Ascending aorta (tissue), 2 donors: ENCODE measurements at regions not wholly inside any gene's neighbourhood (a gene's known extent, or its start where the extent isn't known, plus 50 kb on each side); places are given as distances from the start of the nearest gene placed in this dataset.
"Not testable (repeated sequence)": the region's sequence is repeated elsewhere in the genome, so short reads cannot be mapped to it uniquely, and the experiment has no call there.

ENCODE experiments used
- DNase-seq, 2 donors: peaks; one replicate each; pipeline ENCODE4 v3.0.0-alpha.2; 2019; ENCODE audit warnings: low spot score in 2 of 2
- H3K27ac ChIP-seq, 2 donors: fragments of 200-600 bp; sonication (generic); one replicate each; pipeline ENCODE4 v1.5.1; 2016 to 2017; ENCODE audit warnings: mild to moderate bottlenecking in 1 of 2
- H3K27me3 ChIP-seq: fragments of 200-600 bp; sonication (generic); one replicate; pipeline ENCODE4 v1.5.1; 2017
- H3K36me3 ChIP-seq, 2 donors: fragments of 200-600 bp; sonication (generic); one replicate each; pipeline ENCODE4 v1.5.1; 2016
- H3K4me1 ChIP-seq, 2 donors: fragments of 200-600 bp; sonication (generic); one replicate each; pipeline ENCODE4 v1.5.1; 2016 to 2017; ENCODE audit warnings: mild to moderate bottlenecking in 1 of 2
- H3K4me3 ChIP-seq, 2 donors: fragments of 200-600 bp; sonication (generic); one replicate each; pipeline ENCODE4 v1.5.1; 2016 to 2017; ENCODE audit warnings: mild to moderate bottlenecking in 1 of 2
- H3K9me3 ChIP-seq, 2 donors: fragments of 200-600 bp; sonication (generic); one replicate each; pipeline ENCODE4 v1.5.1; 2016
- intact Hi-C: fragments of 100-400 bp; cut with DNase I; formaldehyde crosslinking; loops from one replicate; pipeline ENCODE4 v1.15.1; 2023
- TF ChIP-seq, protein P1 (sequence below), 3 experiments: fragments of 200-600 bp in 2 of 3; fragments of 450-650 bp in 1 of 3; sonication (generic) in 2 of 3; IDR thresholded peaks; one replicate each; pipeline ENCODE4 v1.5.1; 2016 to 2019; ENCODE audit warnings: antibody characterized with exemption in 3 of 3, mild to moderate bottlenecking in 1 of 3, moderate library complexity in 1 of 3

DNA sequence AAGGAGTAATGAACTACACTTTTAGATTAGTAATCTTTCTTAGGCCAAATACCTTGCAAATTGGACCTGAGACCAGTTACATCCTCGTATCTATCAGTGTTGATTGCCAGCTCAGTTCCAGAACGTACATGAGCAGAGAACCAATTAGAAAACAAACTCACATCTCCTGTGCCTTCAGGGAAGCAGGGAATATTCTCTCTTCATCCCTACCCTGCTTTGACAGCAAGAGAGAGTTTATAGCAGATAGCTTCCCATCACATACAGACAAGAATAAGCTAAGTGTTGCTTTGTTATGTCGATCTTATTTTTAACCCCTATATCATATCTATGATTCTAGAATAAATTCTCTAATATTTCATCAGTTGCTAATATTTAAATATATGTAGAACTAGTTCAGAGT is 181.8 kb downstream of the DSC3 start:
- no peak overlapping the region for H3K27ac ChIP-seq
- H3K4me1 ChIP-seq, result no peaks in the 10 kb centered on the region
- no peak for DNase-seq
- no peaks in the 10 kb centered on the region for H3K27me3 ChIP-seq
- no peaks in the 10 kb centered on the region for H3K36me3 ChIP-seq
- H3K9me3 ChIP-seq, result no peaks in the 10 kb centered on the region
- H3K4me3 ChIP-seq, result no peak overlapping the region
- TF ChIP-seq, protein P1, sequence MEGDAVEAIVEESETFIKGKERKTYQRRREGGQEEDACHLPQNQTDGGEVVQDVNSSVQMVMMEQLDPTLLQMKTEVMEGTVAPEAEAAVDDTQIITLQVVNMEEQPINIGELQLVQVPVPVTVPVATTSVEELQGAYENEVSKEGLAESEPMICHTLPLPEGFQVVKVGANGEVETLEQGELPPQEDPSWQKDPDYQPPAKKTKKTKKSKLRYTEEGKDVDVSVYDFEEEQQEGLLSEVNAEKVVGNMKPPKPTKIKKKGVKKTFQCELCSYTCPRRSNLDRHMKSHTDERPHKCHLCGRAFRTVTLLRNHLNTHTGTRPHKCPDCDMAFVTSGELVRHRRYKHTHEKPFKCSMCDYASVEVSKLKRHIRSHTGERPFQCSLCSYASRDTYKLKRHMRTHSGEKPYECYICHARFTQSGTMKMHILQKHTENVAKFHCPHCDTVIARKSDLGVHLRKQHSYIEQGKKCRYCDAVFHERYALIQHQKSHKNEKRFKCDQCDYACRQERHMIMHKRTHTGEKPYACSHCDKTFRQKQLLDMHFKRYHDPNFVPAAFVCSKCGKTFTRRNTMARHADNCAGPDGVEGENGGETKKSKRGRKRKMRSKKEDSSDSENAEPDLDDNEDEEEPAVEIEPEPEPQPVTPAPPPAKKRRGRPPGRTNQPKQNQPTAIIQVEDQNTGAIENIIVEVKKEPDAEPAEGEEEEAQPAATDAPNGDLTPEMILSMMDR (IDR thresholded peaks at IDR 0.05), result no peak
- intact Hi-C loops, result no loop called here

DNA sequence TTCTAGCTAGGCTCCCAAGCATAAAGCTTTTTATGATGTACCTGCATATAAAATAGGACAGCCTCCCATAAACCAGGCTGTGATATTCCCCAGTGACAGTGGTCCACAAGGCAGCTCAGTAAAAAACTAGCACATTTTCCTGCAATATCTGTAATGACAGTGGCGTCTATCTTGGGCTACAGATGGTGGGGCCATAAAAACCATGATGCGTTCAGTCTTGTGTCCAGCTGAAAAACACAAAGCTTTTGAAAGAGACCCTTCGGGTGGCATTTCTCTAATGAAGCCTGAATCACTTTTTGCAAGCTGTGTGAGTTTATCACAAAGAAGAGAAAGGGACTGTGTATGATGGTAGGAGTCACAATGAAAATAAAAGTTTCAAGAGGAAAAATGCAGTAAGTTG is 183.5 kb downstream of the DSC3 start:
- Histone ChIP-seq H3K36me3 (no peaks in the 10 kb centered on the region), H3K27me3 (no peaks in the 10 kb centered on the region), H3K27ac (no peak overlapping the region), H3K4me3 (no peak overlapping the region), H3K4me1 (no peaks in the 10 kb centered on the region), H3K9me3 (no peaks in the 10 kb centered on the region)
- no peak for DNase-seq
- intact Hi-C loops, result no loop called here
- TF ChIP-seq, protein P1 (IDR thresholded peaks at IDR 0.05), result no peak

DNA sequence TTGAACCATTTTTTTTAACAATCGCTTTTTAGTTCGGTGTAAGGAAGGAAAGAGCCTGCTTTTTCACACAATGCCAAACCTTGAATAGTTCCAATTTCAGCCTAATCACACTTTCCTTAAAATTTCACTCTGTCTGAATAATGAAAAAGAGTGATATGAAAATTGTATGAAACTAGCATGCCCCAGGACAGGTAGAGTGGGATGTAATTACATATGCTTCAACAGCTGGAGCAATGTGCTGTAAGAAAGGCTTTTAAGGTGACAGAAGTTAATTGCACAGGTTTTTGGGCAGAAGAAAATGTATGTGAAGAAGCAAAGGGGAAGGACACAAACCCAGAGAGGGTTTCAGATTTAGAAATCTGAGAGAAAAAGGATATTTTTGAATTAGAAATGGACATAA is 184.0 kb downstream of the DSC3 start:
- Histone ChIP-seq H3K4me1 (no peaks in the 10 kb centered on the region), H3K9me3 (no peaks in the 10 kb centered on the region), H3K27me3 (no peaks in the 10 kb centered on the region), H3K36me3 (no peaks in the 10 kb centered on the region), H3K27ac (no peak overlapping the region), H3K4me3 (no peak overlapping the region)
- intact Hi-C loops, result no loop called here
- TF ChIP-seq, protein P1 (IDR thresholded peaks at IDR 0.05), result no peak
- DNase-seq, result no peak

DNA sequence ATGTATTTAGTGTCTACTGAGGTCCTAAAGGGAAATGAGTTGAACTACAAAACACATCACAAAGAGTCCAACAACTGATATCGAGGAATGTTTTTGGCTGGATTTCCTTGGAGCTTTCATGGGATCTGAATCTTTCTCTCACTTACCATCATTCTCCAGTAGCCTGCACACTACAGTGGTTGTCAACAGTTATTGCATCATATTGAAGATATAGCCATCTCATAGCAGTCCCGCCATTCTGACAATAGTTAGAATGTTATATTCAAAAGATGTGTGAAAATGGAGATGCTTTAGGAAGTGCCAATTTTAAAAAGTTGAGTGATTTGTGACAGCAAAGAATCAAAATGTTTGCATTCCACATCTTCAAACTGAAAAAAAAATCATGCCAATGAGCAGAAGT is 186.8 kb downstream of the DSC3 start:
- no peaks in the 10 kb centered on the region for H3K36me3 ChIP-seq
- intact Hi-C loops, result no loop called here
- H3K4me1 ChIP-seq, result no peaks in the 10 kb centered on the region
- no peak overlapping the region for H3K4me3 ChIP-seq
- TF ChIP-seq, protein P1 (IDR thresholded peaks at IDR 0.05), result no peak
- H3K27ac ChIP-seq, result no peak overlapping the region
- DNase-seq, result no peak
- no peaks in the 10 kb centered on the region for H3K27me3 ChIP-seq
- H3K9me3 ChIP-seq, result no peaks in the 10 kb centered on the region

DNA sequence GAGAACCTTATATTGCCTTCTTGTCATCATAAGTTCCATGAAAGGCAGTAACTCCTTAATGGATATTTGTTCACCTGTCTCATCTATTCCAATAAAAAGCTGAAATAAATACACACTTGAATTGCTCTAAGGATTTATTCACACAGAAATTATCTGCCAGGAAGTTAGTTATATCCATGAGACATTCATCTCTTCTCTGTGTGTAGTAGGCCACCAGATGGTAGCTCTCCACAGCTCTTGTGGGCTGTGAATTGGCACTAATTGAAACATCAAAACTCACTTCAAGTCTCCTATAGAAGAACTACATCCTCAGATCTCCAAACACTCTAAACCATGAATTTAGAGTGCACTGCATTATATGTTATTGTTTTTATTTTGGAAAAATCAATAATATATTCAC is 189.6 kb downstream of the DSC3 start:
- DNase-seq, result no peak
- TF ChIP-seq, protein P1 (IDR thresholded peaks at IDR 0.05), result no peak
- Histone ChIP-seq H3K27me3 (no peaks in the 10 kb centered on the region), H3K9me3 (no peaks in the 10 kb centered on the region), H3K4me1 (no peaks in the 10 kb centered on the region), H3K27ac (no peak overlapping the region), H3K4me3 (no peak overlapping the region), H3K36me3 (no peaks in the 10 kb centered on the region)
- intact Hi-C loops, result no loop called here

DNA sequence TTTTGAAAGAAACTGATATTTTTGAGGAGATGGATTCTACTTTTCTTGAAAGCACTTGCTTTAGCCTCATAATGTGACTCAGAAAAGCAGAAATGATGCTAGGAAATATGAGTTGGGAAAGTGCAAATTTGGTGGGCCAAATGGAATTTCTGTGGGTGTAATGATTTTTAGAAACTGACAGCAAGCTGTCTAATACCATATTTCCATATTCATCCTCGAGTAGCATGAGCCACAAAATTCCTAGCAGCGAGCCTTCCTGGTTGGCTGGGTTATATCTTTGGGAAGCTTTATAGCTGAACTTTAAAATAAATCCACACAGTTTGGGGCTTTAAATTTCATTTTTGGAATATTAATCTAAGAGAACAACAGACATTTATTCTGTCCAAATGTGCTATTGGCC is 190.0 kb downstream of the DSC3 start:
- Histone ChIP-seq H3K27me3 (no peaks in the 10 kb centered on the region), H3K36me3 (no peaks in the 10 kb centered on the region), H3K4me1 (no peaks in the 10 kb centered on the region), H3K4me3 (no peak overlapping the region), H3K27ac (no peak overlapping the region), H3K9me3 (no peaks in the 10 kb centered on the region)
- intact Hi-C loops, result no loop called here
- DNase-seq, result no peak
- TF ChIP-seq, protein P1 (IDR thresholded peaks at IDR 0.05), result no peak

DNA sequence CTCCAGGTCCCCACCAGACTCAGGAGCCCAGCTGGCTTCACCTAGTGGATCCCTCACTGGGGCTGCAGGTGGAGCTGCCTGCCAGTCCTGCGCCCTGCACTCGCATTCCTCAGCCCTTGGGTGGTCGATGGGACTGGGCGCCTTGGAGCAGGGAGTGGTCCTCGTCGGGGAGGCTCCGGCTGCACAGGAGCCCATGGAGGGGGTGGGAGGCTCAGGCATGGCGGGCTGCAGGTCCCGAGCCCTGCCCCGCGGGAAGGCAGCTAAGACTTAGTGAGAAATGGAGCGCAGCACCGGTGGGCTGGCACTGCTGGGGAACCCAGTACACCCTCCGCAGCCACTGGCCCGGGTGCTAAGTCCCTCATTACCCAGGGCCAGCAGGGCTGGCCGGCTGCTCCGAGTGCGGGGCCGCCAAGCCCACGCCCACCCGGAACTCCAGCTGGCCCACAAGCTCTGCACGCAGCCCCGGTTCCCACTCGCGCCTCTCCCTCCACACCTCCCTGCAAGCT is 203.4 kb downstream of the DSC3 start:
- H3K4me1 ChIP-seq, H3K36me3 ChIP-seq, H3K27ac ChIP-seq, H3K9me3 ChIP-seq, DNase-seq, H3K27me3 ChIP-seq, H3K4me3 ChIP-seq, intact Hi-C loops: not testable (repeated sequence)
